Tibial artery (tissue), 4 donors: ENCODE measurements at regions not wholly inside any gene's neighbourhood (a gene's known extent, or its start where the extent isn't known, plus 50 kb on each side); places are given as distances from the start of the nearest gene placed in this dataset.

Experiments used
- DNase-seq, 2 donors: peaks; one replicate each; pipeline ENCODE4 v3.0.0-alpha.2; 2019
- H3K27ac ChIP-seq, 2 donors: fragments of 200-600 bp; sonication (generic) in 1 of 2; 1 replicate in 1 of 2; 2 replicates in 1 of 2; pipeline ENCODE4 v1.5.1; 2018 to 2019; ENCODE audit warnings: mild to moderate bottlenecking in 1 of 2
- H3K27me3 ChIP-seq, 2 donors: fragments of 200-600 bp; sonication (generic) in 1 of 2; one replicate each; pipeline versions ENCODE4 v1.5.1 to v1.6.0; 2016 to 2019
- H3K36me3 ChIP-seq, 3 donors: fragments of 200-600 bp; sonication (generic) in 2 of 3; one replicate each; pipeline ENCODE4 v1.5.1; 2016 to 2019; ENCODE audit warnings: mild to moderate bottlenecking in 2 of 3
- H3K4me1 ChIP-seq, 4 donors: fragments of 200-600 bp; sonication (generic) in 2 of 4; 1 replicate in 3 of 4; 2 replicates in 1 of 4; pipeline ENCODE4 v1.5.1; 2016 to 2019
- H3K4me3 ChIP-seq, 2 donors: fragments of 200-600 bp; sonication (generic) in 1 of 2; 1 replicate in 1 of 2; 2 replicates in 1 of 2; pipeline ENCODE4 v1.5.1; 2018 to 2019; ENCODE audit warnings: mild to moderate bottlenecking in 2 of 2
- H3K9me3 ChIP-seq, 3 donors: fragments of 200-600 bp; sonication (generic) in 1 of 3; one replicate each; pipeline ENCODE4 v1.5.1; 2016 to 2019
- CTCF ChIP-seq, 2 experiments: fragments of 200-600 bp in 1 of 2; fragments of 450-650 bp in 1 of 2; IDR thresholded peaks; one replicate each; pipeline ENCODE4 v1.5.1; 2017 to 2019; ENCODE audit warnings: antibody characterized with exemption in 2 of 2, mild to moderate bottlenecking in 1 of 2, moderate library complexity in 1 of 2
- intact Hi-C: fragments of 100-400 bp; cut with DNase I; formaldehyde crosslinking; loops from one replicate; pipeline ENCODE4 v1.15.0; 2023; ENCODE audit warnings: low total_unique reads

GRCh38 chr4:81776794-81777193 is 305.1 kb upstream of the RASGEF1B start:
- intact Hi-C loops: no loop called here
- Histone ChIP-seq H3K9me3 (no peaks in the 10 kb centered on the region), H3K36me3 (no peaks in the 10 kb centered on the region), H3K4me1 (no peaks in the 10 kb centered on the region), H3K27ac (no peak overlapping the region), H3K27me3 (no peaks in the 10 kb centered on the region), H3K4me3 (no peak overlapping the region)
- no peak for DNase-seq
- TF ChIP-seq CTCF (IDR thresholded peaks at IDR 0.05): no peak

GRCh38 chr4:81773557-81773956 is 301.9 kb upstream of the RASGEF1B start:
- Histone ChIP-seq H3K4me1 (no peaks in the 10 kb centered on the region), H3K36me3 (no peaks in the 10 kb centered on the region), H3K27me3 (no peaks in the 10 kb centered on the region), H3K9me3 (no peaks in the 10 kb centered on the region), H3K4me3 (no peak overlapping the region), H3K27ac (no peak overlapping the region)
- intact Hi-C loops: no loop called here
- TF ChIP-seq CTCF (IDR thresholded peaks at IDR 0.05): no peak
- DNase-seq: no peak

GRCh38 chr4:81771721-81772120 is 300.0 kb upstream of the RASGEF1B start:
- intact Hi-C loops: no loop called here
- no peaks in the 10 kb centered on the region for H3K27me3 ChIP-seq
- no peaks in the 10 kb centered on the region for H3K4me1 ChIP-seq
- H3K4me3 ChIP-seq: no peak overlapping the region
- H3K36me3 ChIP-seq: no peaks in the 10 kb centered on the region
- H3K27ac ChIP-seq: no peak overlapping the region
- TF ChIP-seq CTCF (IDR thresholded peaks at IDR 0.05): no peak
- DNase-seq: no peak
- H3K9me3 ChIP-seq: no peaks in the 10 kb centered on the region

- Histone ChIP-seq H3K4me3 (no peak overlapping the region), H3K9me3 (no peaks in the 10 kb centered on the region), H3K27ac (no peak overlapping the region), H3K36me3 (no peaks in the 10 kb centered on the region), H3K27me3 (no peaks in the 10 kb centered on the region), H3K4me1 (no peaks in the 10 kb centered on the region)
- intact Hi-C loops: no loop called here
- no peak for DNase-seq
- TF ChIP-seq CTCF (IDR thresholded peaks at IDR 0.05): no peak
Measured at GRCh38 chr4:81769244-81769643, 297.5 kb upstream of the RASGEF1B start.

- TF ChIP-seq CTCF (IDR thresholded peaks at IDR 0.05): no peak
- Histone ChIP-seq H3K27ac (no peak overlapping the region), H3K27me3 (no peaks in the 10 kb centered on the region), H3K4me1 (no peaks in the 10 kb centered on the region), H3K4me3 (no peak overlapping the region), H3K9me3 (no peaks in the 10 kb centered on the region), H3K36me3 (no peaks in the 10 kb centered on the region)
- intact Hi-C loops: no loop called here
- DNase-seq: no peak
Measured at GRCh38 chr4:81758574-81759264, 287.0 kb upstream of the RASGEF1B start.

- no peak for TF ChIP-seq CTCF (IDR thresholded peaks at IDR 0.05)
- no peak overlapping the region for H3K27ac ChIP-seq
- intact Hi-C loops: no loop called here
- H3K4me3 ChIP-seq: no peak overlapping the region
- H3K36me3 ChIP-seq: no peaks in the 10 kb centered on the region
- H3K4me1 ChIP-seq: no peaks in the 10 kb centered on the region
- peak in 1 of 2 donors; percentile 22 for DNase-seq
- no peaks in the 10 kb centered on the region for H3K27me3 ChIP-seq
- no peaks in the 10 kb centered on the region for H3K9me3 ChIP-seq
Measured at GRCh38 chr4:81757691-81758090, 286.0 kb upstream of the RASGEF1B start.
